PC-3 (cell line): ENCODE measurements at regions not wholly inside any gene's neighbourhood (a gene's known extent, or its start where the extent isn't known, plus 50 kb on each side); places are given as distances from the start of the nearest gene placed in this dataset.

Source experiments
- CTCF ChIP-seq: fragments of 300-600 bp; sonication (generic); conservative IDR thresholded peaks from 2 replicates; pipeline ENCODE4 v1.5.1; 2017; ENCODE audit warnings: antibody characterized with exemption, low read depth, mild to moderate bottlenecking, low read length
- EZH2 ChIP-seq: fragments of 300-600 bp; sonication (generic); IDR thresholded peaks from one replicate; pipeline ENCODE4 v1.6.1; 2017; ENCODE audit warnings: antibody characterized with exemption, mild to moderate bottlenecking, low read length; ENCODE audit not compliant: unreplicated experiment
- EZH2phosphoT487 ChIP-seq: fragments of 300-600 bp; sonication (generic); IDR thresholded peaks from 2 replicates; pipeline ENCODE4 v1.6.1; 2018; ENCODE audit warnings: mild to moderate bottlenecking, antibody characterized with exemption, low read length, borderline replicate concordance

GRCh38 chr1:29786195-29786594, 549.9 kb downstream of the PTPRU start:
- TF ChIP-seq CTCF (no peak), EZH2 (no peak), EZH2phosphoT487 (no peak)
